ENCODE measurements at regions not wholly inside any gene's neighbourhood (a gene's known extent, or its start where the extent isn't known, plus 50 kb on each side); places are given as distances from the start of the nearest gene placed in this dataset.

DNA sequence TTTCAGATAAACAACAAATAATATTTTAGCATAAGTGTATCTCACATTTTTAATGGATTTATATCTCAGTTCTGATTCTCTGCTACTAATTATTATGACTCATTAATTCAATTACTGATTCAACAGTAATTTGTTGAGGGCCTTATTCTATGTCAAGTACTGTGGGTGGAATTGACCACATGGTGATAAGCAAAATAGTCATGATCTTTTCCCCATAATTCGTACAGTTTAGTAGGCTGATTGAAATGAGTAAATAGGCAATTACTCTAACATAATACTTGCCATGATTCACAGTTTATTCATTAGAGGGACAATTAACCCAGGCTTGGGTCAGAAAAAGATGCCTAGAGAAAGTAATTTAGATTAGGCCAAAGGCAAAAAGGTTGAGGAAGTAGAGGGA is 60.9 kb upstream of the SLC4A7 start:
- ATAC-seq = no peak
- no peaks in the 10 kb centered on the region for H3K4me1 ChIP-seq
- H3K27me3 ChIP-seq (ENCODE audit: insufficient read depth in 3 of 3, low read length in 2 of 3) = no peaks in the 10 kb centered on the region
- no peak overlapping the region for H3K27ac ChIP-seq
- intact Hi-C loops (cut with DNase I) = no loop called here
- H3K4me3 ChIP-seq = no peak overlapping the region
- WGBS, 3 donors = 70 to 87% (median 75%) methylated on average over 1 of the region's 1 CpG
- no peaks in the 10 kb centered on the region for H3K9me3 ChIP-seq
- TF ChIP-seq, protein P1, sequence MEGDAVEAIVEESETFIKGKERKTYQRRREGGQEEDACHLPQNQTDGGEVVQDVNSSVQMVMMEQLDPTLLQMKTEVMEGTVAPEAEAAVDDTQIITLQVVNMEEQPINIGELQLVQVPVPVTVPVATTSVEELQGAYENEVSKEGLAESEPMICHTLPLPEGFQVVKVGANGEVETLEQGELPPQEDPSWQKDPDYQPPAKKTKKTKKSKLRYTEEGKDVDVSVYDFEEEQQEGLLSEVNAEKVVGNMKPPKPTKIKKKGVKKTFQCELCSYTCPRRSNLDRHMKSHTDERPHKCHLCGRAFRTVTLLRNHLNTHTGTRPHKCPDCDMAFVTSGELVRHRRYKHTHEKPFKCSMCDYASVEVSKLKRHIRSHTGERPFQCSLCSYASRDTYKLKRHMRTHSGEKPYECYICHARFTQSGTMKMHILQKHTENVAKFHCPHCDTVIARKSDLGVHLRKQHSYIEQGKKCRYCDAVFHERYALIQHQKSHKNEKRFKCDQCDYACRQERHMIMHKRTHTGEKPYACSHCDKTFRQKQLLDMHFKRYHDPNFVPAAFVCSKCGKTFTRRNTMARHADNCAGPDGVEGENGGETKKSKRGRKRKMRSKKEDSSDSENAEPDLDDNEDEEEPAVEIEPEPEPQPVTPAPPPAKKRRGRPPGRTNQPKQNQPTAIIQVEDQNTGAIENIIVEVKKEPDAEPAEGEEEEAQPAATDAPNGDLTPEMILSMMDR (IDR thresholded peaks at IDR 0.05) = no peak
- no peaks in the 10 kb centered on the region for H3K36me3 ChIP-seq (ENCODE audit: insufficient read depth in 1 of 2, low read depth in 1 of 2)
- DNase-seq = no peak

DNA sequence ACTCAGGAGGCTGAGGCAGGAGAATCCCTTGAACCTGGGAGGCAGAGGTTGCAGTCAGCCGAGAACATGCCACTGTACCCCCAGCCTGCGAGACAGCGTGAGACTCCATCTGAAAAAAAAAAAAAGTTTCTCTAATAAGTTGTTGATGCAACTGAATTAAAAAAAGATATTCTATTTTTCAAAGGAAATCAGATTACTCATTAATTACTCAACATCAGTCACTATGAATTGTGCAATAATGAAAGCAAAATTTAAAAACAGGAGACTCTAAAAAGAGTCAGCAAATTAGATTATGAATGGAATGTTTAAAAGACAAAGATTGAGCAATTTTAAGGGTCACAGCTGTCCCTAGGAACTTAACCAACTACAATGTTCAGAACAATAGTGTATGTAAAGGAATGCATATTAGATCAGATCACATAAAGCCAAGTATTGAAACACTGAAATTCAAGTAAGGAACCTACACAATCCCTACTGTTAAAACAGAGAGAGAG is 60.2 kb upstream of the SLC4A7 start:
- H3K9me3 ChIP-seq = no peaks in the 10 kb centered on the region
- H3K27me3 ChIP-seq (ENCODE audit: insufficient read depth in 3 of 3, low read length in 2 of 3) = no peaks in the 10 kb centered on the region
- H3K27ac ChIP-seq = no peak overlapping the region
- ATAC-seq (peak in 1 of 4 donors; percentile 47), DNase-seq (no peak)
- TF ChIP-seq, protein P1 (IDR thresholded peaks at IDR 0.05) = no peak
- intact Hi-C loops (cut with DNase I) = no loop called here
- no peaks in the 10 kb centered on the region for H3K36me3 ChIP-seq (ENCODE audit: insufficient read depth in 1 of 2, low read depth in 1 of 2)
- WGBS, 3 donors = 47 to 73% (median 49%) methylated on average over 3 of the region's 3 CpGs
- H3K4me1 ChIP-seq = no peaks in the 10 kb centered on the region
- no peak overlapping the region for H3K4me3 ChIP-seq

DNA sequence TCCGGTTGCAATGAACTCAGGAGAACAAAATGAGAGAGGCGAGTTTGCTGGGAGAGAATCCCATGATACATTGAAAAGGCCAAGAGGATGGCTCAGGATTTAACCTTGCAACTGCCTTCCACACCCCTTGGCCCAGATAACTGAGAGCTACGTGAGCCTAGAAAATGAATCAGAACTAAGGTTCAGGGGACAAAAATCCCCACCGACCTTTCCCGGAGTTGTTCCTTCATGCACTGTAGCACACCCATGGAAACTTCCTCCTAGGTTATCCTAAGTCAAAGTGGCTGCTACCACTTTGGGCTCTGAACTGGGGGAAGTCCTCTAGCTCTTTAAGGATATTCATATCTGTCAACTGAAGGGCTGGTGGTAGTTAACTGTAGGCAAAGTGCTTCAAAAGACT is 58.3 kb upstream of the SLC4A7 start:
- intact Hi-C loops (cut with DNase I) = no loop called here
- TF ChIP-seq, protein P1 (IDR thresholded peaks at IDR 0.05) = no peak
- no peaks in the 10 kb centered on the region for H3K4me1 ChIP-seq
- no peak overlapping the region for H3K27ac ChIP-seq
- H3K9me3 ChIP-seq = no peaks in the 10 kb centered on the region
- ATAC-seq (no peak), DNase-seq (no peak)
- H3K4me3 ChIP-seq = no peak overlapping the region
- WGBS, 3 donors = 47 to 66% (median 51%) methylated on average over 5 of the region's 5 CpGs
- H3K36me3 ChIP-seq (ENCODE audit: insufficient read depth in 1 of 2, low read depth in 1 of 2) = no peaks in the 10 kb centered on the region
- no peaks in the 10 kb centered on the region for H3K27me3 ChIP-seq (ENCODE audit: insufficient read depth in 3 of 3, low read length in 2 of 3)

DNA sequence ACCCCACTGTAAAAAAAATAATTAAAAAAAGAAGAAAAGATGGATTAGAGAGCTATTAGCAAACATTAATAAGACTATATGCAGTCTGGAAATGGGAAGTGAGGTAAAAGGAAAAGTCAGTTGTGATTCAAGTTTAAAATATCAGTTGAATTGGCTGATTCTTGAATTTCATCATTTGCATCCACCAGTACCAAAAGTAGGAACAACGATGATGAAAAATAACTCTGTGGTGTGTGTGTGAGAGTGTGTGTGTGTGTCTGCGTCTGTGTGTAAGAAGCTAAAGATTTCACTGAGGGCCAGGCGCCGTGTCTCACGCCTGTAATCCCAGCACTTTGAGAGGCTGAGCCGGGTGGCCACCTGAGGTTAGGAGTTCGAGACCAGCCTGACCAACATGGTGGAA is 56.0 kb upstream of the SLC4A7 start:
- no peak for ATAC-seq
- H3K4me1 ChIP-seq = no peaks in the 10 kb centered on the region
- DNase-seq = no peak
- intact Hi-C loops (cut with DNase I) = no loop called here
- no peaks in the 10 kb centered on the region for H3K27me3 ChIP-seq (ENCODE audit: insufficient read depth in 3 of 3, low read length in 2 of 3)
- no peak overlapping the region for H3K27ac ChIP-seq
- TF ChIP-seq, protein P1 (IDR thresholded peaks at IDR 0.05) = no peak
- no peaks in the 10 kb centered on the region for H3K36me3 ChIP-seq (ENCODE audit: insufficient read depth in 1 of 2, low read depth in 1 of 2)
- no peak overlapping the region for H3K4me3 ChIP-seq
- H3K9me3 ChIP-seq = no peaks in the 10 kb centered on the region
- WGBS, 3 donors = 94 to 96% (median 95%) methylated on average over 7 of the region's 7 CpGs

- no peak for ATAC-seq
- TF ChIP-seq, protein P1 (IDR thresholded peaks at IDR 0.05) = no peak
- Histone ChIP-seq H3K4me3 (no peak overlapping the region), H3K36me3 (ENCODE audit: insufficient read depth in 1 of 2, low read depth in 1 of 2) (no peaks in the 10 kb centered on the region), H3K9me3 (no peaks in the 10 kb centered on the region), H3K27ac (no peak overlapping the region), H3K4me1 (peaks cover 12% of the 10 kb centered on the region), H3K27me3 (ENCODE audit: insufficient read depth in 3 of 3, low read length in 2 of 3) (no peaks in the 10 kb centered on the region)
- intact Hi-C loops (cut with DNase I) = no loop called here
- WGBS, 3 donors = 51 to 73% (median 52%) methylated on average over 1 of the region's 1 CpG
- no peak for DNase-seq
Observed at GRCh38 chr3:27536491-27536890, 52.3 kb upstream of the SLC4A7 start.
